KBM-7 (cell line): ENCODE measurements at regions not wholly inside any gene's neighbourhood (a gene's known extent, or its start where the extent isn't known, plus 50 kb on each side); places are given as distances from the start of the nearest gene placed in this dataset.

Source experiments
- DNase-seq: peaks from one replicate; pipeline ENCODE4 v3.0.0-alpha.2; 2015
- in situ Hi-C: fragments of 300-500 bp; cut with MboI; formaldehyde crosslinking; loops from 2 replicates; pipeline ENCODE4 v1.14.3; 2020; ENCODE audit warnings: low sequenced_read_pairs, low pct_unique_long_range_greater_than_20kb, mixed read lengths

GRCh38 chr3:80238152-80238551, 470.4 kb upstream of the ROBO1 start:
- in situ Hi-C loops, result no loop called here
- DNase-seq, result no peak

- no peak for DNase-seq
- in situ Hi-C loops, result no loop called here
Measured at GRCh38 chr3:80234706-80235105, 466.9 kb upstream of the ROBO1 start.

- no peak for DNase-seq
- in situ Hi-C loops, result no loop called here
Measured at GRCh38 chr3:80233576-80233975, 465.8 kb upstream of the ROBO1 start.

GRCh38 chr3:80232760-80233159, 465.0 kb upstream of the ROBO1 start:
- DNase-seq, result no peak
- in situ Hi-C loops, result no loop called here

GRCh38 chr3:80230962-80231361, 463.2 kb upstream of the ROBO1 start:
- no peak for DNase-seq
- in situ Hi-C loops, result no loop called here

- no peak for DNase-seq
- in situ Hi-C loops, result no loop called here
Measured at GRCh38 chr3:80227216-80227615, 459.4 kb upstream of the ROBO1 start.

- DNase-seq, result no peak
- in situ Hi-C loops, result no loop called here
Measured at GRCh38 chr3:80215191-80215590, 447.4 kb upstream of the ROBO1 start.

- no peak for DNase-seq
- in situ Hi-C loops, result no loop called here
Measured at GRCh38 chr3:80213086-80213485, 445.3 kb upstream of the ROBO1 start.

- DNase-seq, result no peak
Measured at GRCh38 chr3:80192936-80193335, 425.1 kb upstream of the ROBO1 start.

GRCh38 chr3:80190051-80190450, 422.3 kb upstream of the ROBO1 start:
- DNase-seq, result no peak
- in situ Hi-C loops, result no loop called here

More at GRCh38 chr3:80192936-80193335, 425.1 kb upstream of the ROBO1 start:
- in situ Hi-C loops, result no loop called here

GRCh38 chr3:80187981-80188380, 420.2 kb upstream of the ROBO1 start:
- in situ Hi-C loops, result no loop called here
- no peak for DNase-seq

GRCh38 chr3:80159990-80160506, 392.2 kb upstream of the ROBO1 start:
- no peak for DNase-seq
- in situ Hi-C loops, result no loop called here

GRCh38 chr3:80158332-80158731, 390.5 kb upstream of the ROBO1 start:
- in situ Hi-C loops, result no loop called here
- no peak for DNase-seq

GRCh38 chr3:80157546-80157945, 389.7 kb upstream of the ROBO1 start:
- no peak for DNase-seq
- in situ Hi-C loops, result no loop called here

GRCh38 chr3:80152692-80153091, 384.9 kb upstream of the ROBO1 start:
- in situ Hi-C loops, result no loop called here
- no peak for DNase-seq

GRCh38 chr3:80142714-80143113, 374.9 kb upstream of the ROBO1 start:
- DNase-seq, result no peak
- in situ Hi-C loops, result no loop called here

- DNase-seq, result no peak
Measured at GRCh38 chr3:80141557-80141956, 373.8 kb upstream of the ROBO1 start.

GRCh38 chr3:80116281-80116680, 348.5 kb upstream of the ROBO1 start:
- no peak for DNase-seq
- in situ Hi-C loops, result no loop called here

More at GRCh38 chr3:80141557-80141956, 373.8 kb upstream of the ROBO1 start:
- in situ Hi-C loops, result no loop called here

- in situ Hi-C loops, result no loop called here
Measured at GRCh38 chr3:80114694-80115093, 346.9 kb upstream of the ROBO1 start.

GRCh38 chr3:80113331-80113730, 345.5 kb upstream of the ROBO1 start:
- in situ Hi-C loops, result no loop called here
- no peak for DNase-seq

More at GRCh38 chr3:80114694-80115093, 346.9 kb upstream of the ROBO1 start:
- DNase-seq, result no peak

GRCh38 chr3:80099559-80100066, 331.8 kb upstream of the ROBO1 start:
- no peak for DNase-seq
- in situ Hi-C loops, result no loop called here
